KBM-7 (cell line): ENCODE measurements at regions not wholly inside any gene's neighbourhood (a gene's known extent, or its start where the extent isn't known, plus 50 kb on each side); places are given as distances from the start of the nearest gene placed in this dataset.
"Not testable (repeated sequence)": the region's sequence is repeated elsewhere in the genome, so short reads cannot be mapped to it uniquely, and the experiment has no call there.

Source experiments
- DNase-seq: peaks from one replicate; pipeline ENCODE4 v3.0.0-alpha.2; 2015
- in situ Hi-C: fragments of 300-500 bp; cut with MboI; formaldehyde crosslinking; loops from 2 replicates; pipeline ENCODE4 v1.14.3; 2020; ENCODE audit warnings: low sequenced_read_pairs, low pct_unique_long_range_greater_than_20kb, mixed read lengths

- in situ Hi-C loops, result no loop called here
- no peak for DNase-seq
Observed at GRCh38 chr17:31798205-31798724, 60.8 kb downstream of the COPRS start.

GRCh38 chr17:31795941-31796340 lies 63.1 kb downstream of the COPRS start:
- in situ Hi-C loops, DNase-seq: not testable (repeated sequence)

GRCh38 chr17:31794111-31794510 lies 64.9 kb downstream of the COPRS start:
- in situ Hi-C loops, result no loop called here

GRCh38 chr17:31793634-31794033 lies 65.4 kb downstream of the COPRS start:
- in situ Hi-C loops, DNase-seq: not testable (repeated sequence)

More at GRCh38 chr17:31794111-31794510, 64.9 kb downstream of the COPRS start:
- DNase-seq, result no peak

- DNase-seq, result peak; percentile 56
- in situ Hi-C loops, result no loop called here
Observed at GRCh38 chr17:31792007-31792585, 66.9 kb downstream of the COPRS start.

- in situ Hi-C loops, result no loop called here
- DNase-seq, result no peak
Observed at GRCh38 chr17:31789707-31790505, 69.1 kb downstream of the COPRS start.

GRCh38 chr17:31788956-31789355 lies 70.1 kb downstream of the COPRS start:
- in situ Hi-C loops, result no loop called here
- DNase-seq, result no peak

- in situ Hi-C loops, result no loop called here
- DNase-seq, result no peak
Observed at GRCh38 chr17:31788571-31788946, 70.5 kb downstream of the COPRS start.

- DNase-seq, result no peak
- in situ Hi-C loops, result no loop called here
Observed at GRCh38 chr17:31787857-31788570, 71.0 kb downstream of the COPRS start.

- in situ Hi-C loops, result no loop called here
- DNase-seq, result no peak
Observed at GRCh38 chr17:31786796-31787481, 72.1 kb downstream of the COPRS start.

- peak; percentile 27 for DNase-seq
- in situ Hi-C loops, result no loop called here
Observed at GRCh38 chr17:31780483-31780882, 78.6 kb downstream of the COPRS start.

- in situ Hi-C loops, result no loop called here
- DNase-seq, result peak; percentile 60
Observed at GRCh38 chr17:31778523-31778922, 80.5 kb downstream of the COPRS start.

- DNase-seq, in situ Hi-C loops: not testable (repeated sequence)
Observed at GRCh38 chr17:31771328-31771727, 87.7 kb downstream of the COPRS start.

- in situ Hi-C loops, DNase-seq: not testable (repeated sequence)
Observed at GRCh38 chr17:31770501-31770900, 88.5 kb downstream of the COPRS start.

- in situ Hi-C loops, DNase-seq: not testable (repeated sequence)
Observed at GRCh38 chr17:31761836-31762510, 97.1 kb downstream of the COPRS start.

- in situ Hi-C loops, result no loop called here
- DNase-seq, result no peak
Observed at GRCh38 chr17:31758646-31759045, 100.4 kb downstream of the COPRS start.

GRCh38 chr17:31757097-31757496 lies 101.9 kb downstream of the COPRS start:
- in situ Hi-C loops, result no loop called here
- no peak for DNase-seq

GRCh38 chr17:31754239-31754945 lies 104.7 kb downstream of the COPRS start:
- in situ Hi-C loops, result no loop called here
- DNase-seq, result no peak
